HCT116 (cell line): ENCODE measurements at regions not wholly inside any gene's neighbourhood (a gene's known extent, or its start where the extent isn't known, plus 50 kb on each side); places are given as distances from the start of the nearest gene placed in this dataset.

Experiments used
- CBX3 ChIP-seq: IDR thresholded peaks from 2 replicates; pipeline ENCODE4 v1.6.1; 2012; ENCODE audit warnings: low read depth
- CTCF ChIP-seq, 3 experiments: fragments of 200-600 bp in 1 of 3; sonication (generic) in 1 of 3; IDR thresholded peaks in 2 of 3; conservative IDR thresholded peaks in 1 of 3; 2 replicates each; pipeline ENCODE4 v1.5.1; 2012 to 2017; ENCODE audit warnings: low read depth in 2 of 3, low read length in 2 of 3, antibody characterized with exemption in 1 of 3, borderline replicate concordance in 1 of 3, control low read depth in 1 of 3, mild to moderate bottlenecking in 1 of 3, mixed read lengths in 1 of 3, mixed run types in 1 of 3, moderate library complexity in 1 of 3; ENCODE audit not compliant: insufficient read depth in 1 of 3
- EZH2phosphoT487 ChIP-seq: fragments of 200-600 bp; IDR thresholded peaks from 2 replicates; pipeline ENCODE4 v1.6.1; 2018; ENCODE audit warnings: antibody characterized with exemption, borderline replicate concordance
- POLR2A ChIP-seq: IDR thresholded peaks from 2 replicates; pipeline ENCODE4 v1.7.0; 2011; ENCODE audit warnings: borderline replicate concordance; ENCODE audit not compliant: insufficient read depth, insufficient read length; ENCODE audit errors: extremely low read depth
- SP1 ChIP-seq: IDR thresholded peaks from 2 replicates; pipeline ENCODE4 v1.6.1; 2012; ENCODE audit warnings: low read depth
- TCF7L2 ChIP-seq: IDR thresholded peaks from 2 replicates; pipeline ENCODE4 v1.7.0; 2011; ENCODE audit warnings: borderline replicate concordance, inconsistent platforms; ENCODE audit not compliant: insufficient read depth, insufficient read length; ENCODE audit errors: extremely low read depth
- YY1 ChIP-seq: IDR thresholded peaks from 2 replicates; pipeline ENCODE4 v1.6.1; 2011; ENCODE audit warnings: low read length, low read depth, moderate library complexity, mild to moderate bottlenecking; ENCODE audit not compliant: insufficient replicate concordance; ENCODE audit errors: extremely low read depth
- ZFX ChIP-seq: fragments of 450-650 bp; IDR thresholded peaks from 2 replicates; pipeline ENCODE4 v1.6.1; 2017

- TF ChIP-seq SP1 (no peak), EZH2phosphoT487 (no peak), TCF7L2 (no peak), CTCF (IDR thresholded peaks at IDR 0.05 in 2 of 3, conservative IDR thresholded peaks at IDR 0.05 in 1 of 3; ENCODE audit: borderline replicate concordance in 1 of 3, insufficient read depth in 1 of 3, low read depth in 2 of 3, low read length in 2 of 3) (no peak), CBX3 (no peak), POLR2A (no peak), YY1 (no peak), ZFX (no peak)
Measured at GRCh38 chr5:89030798-89031197, 147.8 kb upstream of the MEF2C start.
